B cell (primary cell): ENCODE measurements at regions not wholly inside any gene's neighbourhood (a gene's known extent, or its start where the extent isn't known, plus 50 kb on each side); places are given as distances from the start of the nearest gene placed in this dataset.

ENCODE experiments used
- ATAC-seq: fragments of 200-7000 bp; cut with Tn5 transposase; one replicate; pipeline ENCODE4 v1.10.0; 2021; ENCODE audit warnings: low read depth, mild to moderate bottlenecking, moderate number of reproducible peaks, moderate library complexity
- CTCF ChIA-PET: fragments of 350-600 bp; sonication (Branson Sonifier 250); formaldehyde crosslinking; loops from one replicate; lab custom pipeline; 2021; ENCODE audit warnings: antibody characterized with exemption, inconsistent platforms; lab: Charles Lee
- POLR2A ChIA-PET: fragments of 350-600 bp; sonication (Branson Sonifier 250); formaldehyde crosslinking; loops from one replicate; lab custom pipeline; 2021; ENCODE audit warnings: antibody characterized with exemption; lab: Charles Lee
- DNase-seq: peaks from one replicate; pipeline ENCODE4 v3.0.0; 2013
- H2AFZ ChIP-seq: 2 replicates; pipeline ENCODE4 v1.6.1; 2012; ENCODE audit warnings: mild to moderate bottlenecking, low read depth, low read length; ENCODE audit not compliant: insufficient read depth, poor library complexity, severe bottlenecking
- H3K27ac ChIP-seq, 2 donors: 1 replicate in 1 of 2; 2 replicates in 1 of 2; pipeline ENCODE4 v1.5.1; 2012 to 2013; ENCODE audit warnings: low read length in 2 of 2, mild to moderate bottlenecking in 2 of 2, moderate library complexity in 1 of 2
- H3K27me3 ChIP-seq, 4 experiments: fragments of 200-600 bp in 1 of 4; sonication (generic) in 1 of 4; replicated peaks in 1 of 4; 1 replicate in 2 of 4; 2 replicates in 2 of 4; pipeline versions ENCODE4 v1.6.1 to v1.7.0; 2013 to 2016; ENCODE audit warnings: low read length in 3 of 4, mild to moderate bottlenecking in 2 of 4, mixed read lengths in 1 of 4, moderate library complexity in 1 of 4; ENCODE audit not compliant: insufficient read depth in 4 of 4, control insufficient read depth in 3 of 4; ENCODE audit errors: control extremely low read depth in 1 of 4
- H3K36me3 ChIP-seq, 2 experiments: replicated peaks in 1 of 2; 1 replicate in 1 of 2; 2 replicates in 1 of 2; pipeline versions ENCODE4 v1.6.1 to v1.7.1; 2013; ENCODE audit warnings: low read length in 1 of 2; ENCODE audit not compliant: insufficient read depth in 2 of 2, control insufficient read depth in 1 of 2; ENCODE audit errors: control extremely low read depth in 1 of 2, extremely low read depth in 1 of 2
- H3K4me1 ChIP-seq, 2 donors: fragments of 200-600 bp in 1 of 2; sonication (generic) in 1 of 2; 1 replicate in 1 of 2; 2 replicates in 1 of 2; pipeline versions ENCODE4 v1.5.1 to v1.6.1; 2013 to 2017; ENCODE audit warnings: low read length in 2 of 2; ENCODE audit not compliant: control insufficient read depth in 2 of 2, insufficient read depth in 2 of 2
- H3K4me2 ChIP-seq: replicated peaks from 2 replicates; pipeline ENCODE3; 2012; ENCODE audit warnings: mild to moderate bottlenecking, low read depth, low read length; ENCODE audit not compliant: poor library complexity, severe bottlenecking
- H3K4me3 ChIP-seq, 5 experiments: fragments of 200-600 bp in 1 of 5; sonication (generic) in 1 of 5; 1 replicate in 3 of 5; 2 replicates in 2 of 5; pipeline versions ENCODE4 v1.5.1 to v1.7.0; 2011 to 2016; ENCODE audit warnings: low read length in 4 of 5, mild to moderate bottlenecking in 4 of 5, low read depth in 2 of 5, control low read depth in 1 of 5, moderate library complexity in 1 of 5; ENCODE audit not compliant: insufficient read depth in 1 of 5; ENCODE audit errors: control extremely low read depth in 1 of 5, extremely low read depth in 1 of 5
- H3K79me2 ChIP-seq: fragments of 200-600 bp; sonication (generic); one replicate; pipeline ENCODE4 v1.6.0; 2016; ENCODE audit warnings: low read length; ENCODE audit not compliant: control insufficient read depth, insufficient read depth
- H3K9ac ChIP-seq: fragments of 200-600 bp; sonication (generic); 2 replicates; pipeline ENCODE4 v1.6.1; 2017; ENCODE audit warnings: mild to moderate bottlenecking, low read length, moderate library complexity
- H3K9me3 ChIP-seq, 3 donors: one replicate each; pipeline versions ENCODE4 v1.6.1 to v1.7.1; 2013; ENCODE audit warnings: low read length in 2 of 3; ENCODE audit not compliant: control insufficient read depth in 2 of 3, insufficient read depth in 1 of 3; ENCODE audit errors: control extremely low read depth in 1 of 3
- H4K20me1 ChIP-seq: 2 replicates; pipeline ENCODE4 v1.6.0; 2012; ENCODE audit warnings: mild to moderate bottlenecking, low read length; ENCODE audit not compliant: insufficient read depth, control insufficient read depth, poor library complexity, severe bottlenecking
- H3K27ac Mint-ChIP-seq: one replicate; pipeline ENCODE4 v1.8.0; 2021; ENCODE audit warnings: mixed read lengths
- H3K27me3 Mint-ChIP-seq: one replicate; pipeline ENCODE4 v1.8.0; 2021; ENCODE audit warnings: mixed read lengths
- H3K4me1 Mint-ChIP-seq: one replicate; pipeline ENCODE4 v1.8.0; 2021; ENCODE audit warnings: mixed read lengths
- H3K4me3 Mint-ChIP-seq: one replicate; pipeline ENCODE4 v1.8.0; 2021; ENCODE audit warnings: mixed read lengths
- H3K9me3 Mint-ChIP-seq: one replicate; pipeline ENCODE4 v1.8.0; 2022; ENCODE audit warnings: mixed read lengths; ENCODE audit not compliant: insufficient read depth
- EZH2 ChIP-seq: IDR thresholded peaks from 2 replicates; pipeline ENCODE4 v1.6.1; 2012; ENCODE audit warnings: borderline replicate concordance, low read depth, mild to moderate bottlenecking, moderate library complexity, low read length; ENCODE audit not compliant: insufficient read depth, poor library complexity, severe bottlenecking
- WGBS: methylation state at CpG from one replicate; pipeline ENCODE4 v1.1.5; 2013; ENCODE audit warnings: missing lambda C conversion rate; ENCODE audit not compliant: insufficient coverage; 5-methylcytosine and 5-hydroxymethylcytosine counted together
- intact Hi-C: fragments of 100-400 bp; cut with micrococcal nuclease; formaldehyde crosslinking; loops from one replicate; pipeline ENCODE4 v1.10.0; 2022
- TF ChIP-seq, protein P1 (sequence below): fragments of 200-600 bp; IDR thresholded peaks from one replicate; pipeline ENCODE4 v1.8.0; 2022; ENCODE audit warnings: antibody characterized with exemption, mild to moderate bottlenecking

DNA sequence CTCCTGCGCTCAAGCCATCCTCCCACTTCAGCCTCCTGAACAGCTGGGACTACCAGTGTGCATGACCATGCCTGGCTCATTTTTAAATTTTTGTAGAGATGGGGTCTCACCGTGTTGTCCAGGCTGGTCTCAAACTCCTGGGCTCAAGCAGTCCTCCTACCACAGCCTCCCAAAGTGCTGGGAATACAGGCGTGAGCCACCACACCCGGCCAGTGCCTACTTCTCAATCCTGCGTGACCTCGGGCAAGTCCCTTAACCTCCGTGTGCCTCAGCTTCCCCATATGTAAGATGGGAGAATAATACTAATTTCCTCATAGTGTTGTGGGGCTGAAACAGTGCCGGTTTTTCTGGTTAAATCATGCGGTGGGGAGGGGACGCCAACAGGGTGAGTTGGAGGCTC is 143.5 kb upstream of the CIBAR2 start:
- H4K20me1 ChIP-seq = no peaks in the 10 kb centered on the region

DNA sequence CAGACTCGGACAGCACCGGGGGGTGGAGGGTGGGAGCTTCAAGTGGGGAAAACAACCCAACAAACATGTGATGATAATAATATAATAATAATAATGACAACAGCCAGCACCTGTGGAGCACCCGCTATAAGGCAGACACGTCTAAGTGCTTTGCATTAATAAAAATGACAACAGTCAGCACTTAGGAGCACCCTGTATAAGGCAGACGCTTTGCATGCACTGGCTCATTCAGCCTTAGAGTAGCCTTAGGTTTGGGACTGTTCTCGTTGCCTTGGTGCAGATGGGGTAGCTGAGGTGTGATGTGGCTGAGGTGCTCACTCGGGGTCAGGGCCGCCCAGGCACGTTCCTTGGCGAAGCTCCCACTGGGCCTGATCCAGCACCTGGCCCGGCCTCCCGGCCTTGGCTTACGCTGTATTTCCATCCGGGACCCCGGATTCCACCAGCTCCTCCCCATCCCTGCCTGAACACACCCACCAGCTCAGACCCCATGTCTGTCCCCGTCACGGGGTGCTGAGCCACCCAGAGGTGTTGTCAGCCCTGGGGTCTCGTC is 144.0 kb upstream of the CIBAR2 start:
- ATAC-seq = no peak
- DNase-seq = no peak
- Mint-ChIP-seq H3K27ac (no peak overlapping the region), H3K4me3 (no peak overlapping the region), H3K27me3 (peaks cover 31% of the 10 kb centered on the region), H3K9me3 (no peaks in the 10 kb centered on the region), H3K4me1 (peaks cover 25% of the 10 kb centered on the region)
- no peaks in the 10 kb centered on the region for H3K79me2 ChIP-seq
- 77% methylated on average over 13 of the region's 18 CpGs for WGBS
- no peak overlapping the region for H3K4me3 ChIP-seq
- no peak overlapping the region for H2AFZ ChIP-seq
- H3K27ac ChIP-seq = no peak overlapping the region
- no peak overlapping the region for H3K4me2 ChIP-seq
- no peak overlapping the region for H3K9ac ChIP-seq
- H3K4me1 ChIP-seq = peaks cover 30 to 32% of the 10 kb centered on the region in 2 donors
- peaks cover 0 to 34% (median 8%) of the 10 kb centered on the region in 4 experiments for H3K27me3 ChIP-seq
- peaks cover 0 to 10% (median 0%) of the 10 kb centered on the region in 3 donors for H3K9me3 ChIP-seq
- H4K20me1 ChIP-seq = no peaks in the 10 kb centered on the region
- no peaks in the 10 kb centered on the region for H3K36me3 ChIP-seq
- TF ChIP-seq EZH2 = no peak
- TF ChIP-seq, protein P1, sequence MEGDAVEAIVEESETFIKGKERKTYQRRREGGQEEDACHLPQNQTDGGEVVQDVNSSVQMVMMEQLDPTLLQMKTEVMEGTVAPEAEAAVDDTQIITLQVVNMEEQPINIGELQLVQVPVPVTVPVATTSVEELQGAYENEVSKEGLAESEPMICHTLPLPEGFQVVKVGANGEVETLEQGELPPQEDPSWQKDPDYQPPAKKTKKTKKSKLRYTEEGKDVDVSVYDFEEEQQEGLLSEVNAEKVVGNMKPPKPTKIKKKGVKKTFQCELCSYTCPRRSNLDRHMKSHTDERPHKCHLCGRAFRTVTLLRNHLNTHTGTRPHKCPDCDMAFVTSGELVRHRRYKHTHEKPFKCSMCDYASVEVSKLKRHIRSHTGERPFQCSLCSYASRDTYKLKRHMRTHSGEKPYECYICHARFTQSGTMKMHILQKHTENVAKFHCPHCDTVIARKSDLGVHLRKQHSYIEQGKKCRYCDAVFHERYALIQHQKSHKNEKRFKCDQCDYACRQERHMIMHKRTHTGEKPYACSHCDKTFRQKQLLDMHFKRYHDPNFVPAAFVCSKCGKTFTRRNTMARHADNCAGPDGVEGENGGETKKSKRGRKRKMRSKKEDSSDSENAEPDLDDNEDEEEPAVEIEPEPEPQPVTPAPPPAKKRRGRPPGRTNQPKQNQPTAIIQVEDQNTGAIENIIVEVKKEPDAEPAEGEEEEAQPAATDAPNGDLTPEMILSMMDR = no peak
- intact Hi-C loops = no loop called here
- ChIA-PET POLR2A (no interaction called here), CTCF (interaction anchor here (1.1 kb wide), 1 partner anchor 41 kb away, joined by 4 read pairs; no protein-coding TSS in a partner anchor)

More for the DNA sequence above, 143.5 kb upstream of the CIBAR2 start:
- H3K36me3 ChIP-seq = no peaks in the 10 kb centered on the region
- H3K4me3 ChIP-seq = no peak overlapping the region
- peaks cover 25 to 28% of the 10 kb centered on the region in 2 donors for H3K4me1 ChIP-seq
- H3K4me1 Mint-ChIP-seq = peaks cover 20% of the 10 kb centered on the region
- no peaks in the 10 kb centered on the region for H3K79me2 ChIP-seq
- DNase-seq = no peak
- no peak overlapping the region for H3K4me2 ChIP-seq
- H3K27me3 Mint-ChIP-seq = peaks cover 31% of the 10 kb centered on the region
- POLR2A ChIA-PET = no interaction called here
- no peak for ATAC-seq
- no peak overlapping the region for H3K9ac ChIP-seq
- H3K27me3 ChIP-seq = peaks cover 0 to 30% (median 6%) of the 10 kb centered on the region in 4 experiments
- 88% methylated on average over 4 of the region's 10 CpGs for WGBS
- no peaks in the 10 kb centered on the region for H3K9me3 Mint-ChIP-seq
- H3K4me3 Mint-ChIP-seq = no peak overlapping the region
- no peak overlapping the region for H3K27ac ChIP-seq
- CTCF ChIA-PET = interaction anchor here (1.1 kb wide), 1 partner anchor 41 kb away, joined by 4 read pairs; no protein-coding TSS in a partner anchor
- H3K27ac Mint-ChIP-seq = no peak overlapping the region
- H2AFZ ChIP-seq = no peak overlapping the region
- TF ChIP-seq EZH2 = no peak
- TF ChIP-seq, protein P1 = no peak
- intact Hi-C loops = no loop called here
- H3K9me3 ChIP-seq = peaks cover 0 to 14% (median 0%) of the 10 kb centered on the region in 3 donors
